GM21717 (cell line): ENCODE measurements at regions not wholly inside any gene's neighbourhood (a gene's known extent, or its start where the extent isn't known, plus 50 kb on each side); places are given as distances from the start of the nearest gene placed in this dataset.
"Not testable (repeated sequence)": the region's sequence is repeated elsewhere in the genome, so short reads cannot be mapped to it uniquely, and the experiment has no call there.

Source experiments
- ATAC-seq: cut with Tn5 transposase; IDR thresholded peaks from one replicate; pipeline ENCODE4 v1.9.1; 2021; ENCODE audit warnings: mild to moderate bottlenecking, moderate library complexity; ENCODE audit not compliant: unreplicated experiment

DNA sequence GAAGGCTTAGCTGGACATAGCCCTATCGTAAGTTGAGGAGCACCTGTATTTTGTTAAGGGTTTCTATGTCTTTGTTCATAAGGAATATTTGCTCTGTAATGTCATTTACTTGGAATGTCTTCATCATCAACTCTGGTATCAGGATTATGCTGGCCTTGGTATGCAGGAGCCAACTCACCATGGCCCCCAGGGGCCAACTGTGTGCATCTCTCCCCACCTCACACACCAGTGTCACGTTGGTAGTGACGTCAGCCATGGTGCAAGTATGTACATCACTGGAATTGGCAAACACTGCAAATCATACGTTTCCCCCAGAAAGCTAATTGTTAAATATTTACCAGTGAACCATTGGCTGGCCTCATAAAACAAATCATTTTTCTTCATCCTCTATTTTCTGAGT lies 70.8 kb downstream of the YTHDF1 start:
- ATAC-seq: no peak

DNA sequence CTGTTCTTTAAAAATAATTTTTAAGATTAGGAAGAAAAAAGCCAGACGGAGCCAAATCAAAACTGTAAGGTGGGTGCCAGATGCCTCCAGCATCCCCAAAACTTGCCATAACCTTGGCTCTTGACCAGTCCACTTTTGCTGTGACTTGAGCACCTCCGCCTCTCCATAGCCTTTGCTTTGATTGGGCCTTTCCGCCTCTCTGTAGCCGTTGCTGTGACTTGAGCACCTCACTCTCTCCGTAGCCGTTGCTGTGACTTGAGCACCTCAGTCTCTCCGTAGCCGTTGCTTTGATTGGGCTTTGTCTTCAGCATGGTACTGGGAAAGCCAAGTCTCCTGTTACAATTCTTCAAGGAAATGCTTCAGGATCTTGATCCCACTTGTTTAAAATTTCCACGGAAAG lies 73.0 kb downstream of the YTHDF1 start:
- no peak for ATAC-seq

DNA sequence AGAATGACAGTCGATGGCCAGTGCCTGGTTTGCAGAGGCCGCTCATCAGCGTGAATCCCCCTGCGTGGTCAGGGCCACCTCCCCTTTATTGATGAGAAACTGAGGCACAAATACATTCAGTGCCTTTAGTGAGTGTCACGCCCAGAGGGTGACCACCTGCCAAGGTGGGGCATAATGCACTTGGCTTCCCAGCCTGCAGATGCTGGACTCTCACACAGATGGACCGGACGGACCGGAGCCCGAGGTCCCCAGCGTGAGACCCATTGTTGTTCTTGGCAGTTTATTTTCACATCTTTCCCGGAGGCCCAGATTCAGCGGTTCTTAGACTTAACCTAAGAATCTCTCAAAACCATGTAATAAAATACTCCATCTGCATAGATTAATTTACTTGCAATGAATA lies 74.4 kb downstream of the YTHDF1 start:
- ATAC-seq: no peak

DNA sequence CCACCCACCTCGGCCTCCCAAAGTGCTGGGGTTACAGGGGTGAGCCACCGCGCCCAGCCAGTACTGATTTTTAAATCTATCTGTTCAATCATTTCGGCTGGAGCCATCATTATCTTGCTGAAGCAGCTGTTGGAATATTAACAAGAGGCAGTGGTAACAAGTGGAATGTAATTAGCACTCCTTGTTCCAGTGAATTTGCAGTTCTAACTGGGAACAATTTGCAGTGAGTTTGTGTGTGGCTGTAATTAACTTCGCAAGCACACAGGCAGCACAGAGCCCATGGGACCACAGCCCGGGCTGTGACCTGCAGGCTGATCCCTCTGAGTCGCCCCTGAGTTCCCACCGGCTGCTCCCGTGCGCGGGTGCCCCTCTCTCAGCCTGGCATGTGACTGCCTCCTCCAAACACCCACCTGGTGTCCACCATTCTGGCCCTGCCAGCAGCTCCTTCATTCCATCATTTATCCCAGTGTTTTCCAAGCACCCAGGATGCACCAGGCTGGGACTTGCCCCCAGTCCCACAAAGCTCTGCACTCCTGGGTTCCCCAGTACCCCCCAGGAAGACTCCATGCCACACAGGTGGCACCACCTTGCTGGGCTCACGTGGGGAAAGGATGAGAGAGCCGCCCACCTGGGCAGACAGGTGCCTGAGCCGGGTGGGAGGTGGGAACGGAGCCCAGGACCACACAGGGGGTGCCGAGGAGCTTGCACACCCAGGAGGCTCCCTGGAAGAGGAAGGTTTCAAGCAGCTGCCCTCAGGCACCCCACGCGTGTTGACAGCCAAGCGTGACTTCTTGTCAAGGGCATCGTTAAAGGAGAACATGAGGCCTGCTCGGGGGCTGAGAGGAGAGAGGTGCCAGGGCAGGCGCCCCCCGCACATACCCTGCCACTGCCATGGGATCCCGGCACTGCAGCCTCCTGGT lies 75.2 kb downstream of the YTHDF1 start:
- no peak for ATAC-seq

DNA sequence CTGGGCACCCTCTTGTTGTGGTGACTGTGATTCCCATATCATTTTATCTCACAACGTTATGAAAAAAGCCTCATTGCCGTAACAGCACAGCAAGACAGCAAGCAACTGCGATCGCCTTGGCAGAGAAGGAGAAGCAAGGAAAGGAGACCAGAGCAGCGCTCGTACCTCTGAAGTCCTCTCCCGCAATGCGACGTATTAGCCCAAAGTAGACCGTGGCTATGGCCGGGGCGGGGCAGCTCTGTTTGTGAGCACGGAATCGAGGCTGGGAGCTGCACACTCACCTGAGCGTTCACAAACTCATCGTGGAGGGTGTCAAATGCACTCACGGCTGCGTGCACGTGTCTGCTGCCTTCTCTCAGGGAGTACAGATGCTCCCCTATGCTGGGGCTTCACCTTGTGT lies 76.1 kb downstream of the YTHDF1 start:
- no peak for ATAC-seq

DNA sequence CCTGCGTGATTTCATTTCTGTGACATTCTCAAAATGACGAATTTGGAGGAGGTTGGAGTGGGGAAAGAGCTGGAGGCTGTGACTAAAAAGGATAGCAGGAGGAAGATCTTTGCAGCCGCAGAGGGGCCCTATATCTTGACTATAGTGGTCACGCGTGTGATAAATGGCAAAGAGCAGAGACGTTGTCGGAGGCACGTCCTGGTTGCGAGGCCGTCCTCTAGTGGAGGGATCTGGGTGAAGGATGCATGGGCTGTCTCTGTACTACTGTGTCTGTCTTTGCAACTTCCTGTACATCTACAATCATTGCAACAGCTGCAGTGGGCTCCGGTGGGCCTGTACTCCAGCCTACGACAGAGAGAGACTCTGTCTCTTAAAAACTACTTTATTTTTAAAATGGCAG lies 76.6 kb downstream of the YTHDF1 start:
- no peak for ATAC-seq

DNA sequence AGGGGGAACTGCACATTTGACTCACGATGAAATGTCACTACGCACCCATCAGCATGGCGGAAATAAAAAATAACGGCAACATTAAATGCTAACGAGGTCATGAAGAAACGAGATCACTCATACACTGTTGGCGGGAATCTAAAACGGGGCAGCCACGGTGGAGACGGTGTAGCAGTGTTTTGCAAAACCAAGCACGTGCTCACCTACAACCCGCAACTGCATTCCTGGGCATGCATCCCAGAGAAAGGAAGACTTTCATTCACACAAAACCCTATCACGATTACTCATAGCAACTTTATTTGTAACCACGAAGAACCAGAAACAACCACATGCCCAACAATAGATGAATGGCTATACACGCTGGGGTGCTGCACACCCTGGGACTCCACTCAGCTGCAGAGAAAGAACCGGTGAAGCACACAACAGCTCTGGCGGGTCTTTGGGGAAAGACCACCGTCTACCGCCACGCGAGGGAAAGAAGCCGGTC lies 77.0 kb downstream of the YTHDF1 start:
- ATAC-seq: no peak

DNA sequence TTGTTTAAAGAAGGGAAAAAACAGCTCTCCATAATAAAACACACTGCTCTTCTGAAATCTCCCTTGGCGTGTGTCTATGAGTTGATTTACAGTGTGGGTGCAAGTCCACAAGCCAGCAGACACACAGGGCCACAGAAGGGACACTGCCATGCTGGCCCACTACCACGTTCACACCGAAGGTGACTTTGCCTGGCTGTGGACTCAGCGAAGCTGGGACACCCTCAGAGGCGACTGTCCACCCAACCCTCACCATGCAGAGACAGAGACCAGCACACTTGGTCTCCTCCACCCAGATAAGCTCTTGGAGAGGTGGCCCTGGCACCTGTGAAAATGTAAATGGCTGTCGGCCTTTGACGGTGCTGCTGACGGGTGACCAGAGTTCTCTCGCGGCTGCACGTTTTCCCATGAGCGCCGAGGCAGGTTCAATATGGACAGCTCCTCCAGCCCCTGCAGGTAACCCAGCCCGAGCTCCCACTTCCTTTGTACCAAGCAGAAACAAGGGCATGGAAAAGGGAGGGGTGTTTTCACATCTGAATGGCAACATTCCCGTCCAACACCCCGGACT lies 78.0 kb downstream of the YTHDF1 start:
- no peak for ATAC-seq

DNA sequence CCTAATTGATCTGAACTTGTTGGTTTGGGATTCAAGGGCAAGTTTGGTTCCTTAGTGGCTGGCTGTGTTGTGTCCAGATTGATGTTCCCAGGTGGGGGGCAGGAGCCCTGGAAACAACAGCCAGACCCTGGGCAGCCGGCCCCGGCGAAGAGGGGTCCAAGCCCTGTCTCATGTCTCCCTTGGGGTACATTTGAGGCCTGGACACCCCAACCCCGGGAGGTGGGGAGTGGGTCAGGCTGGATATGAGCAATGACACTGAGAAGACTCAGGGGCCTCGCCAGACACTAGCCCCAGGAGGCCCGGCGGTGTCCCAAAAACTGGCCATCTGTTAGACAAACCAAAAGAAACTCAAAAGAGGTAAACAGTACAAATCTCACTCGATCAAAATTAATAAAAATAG lies 79.6 kb downstream of the YTHDF1 start:
- ATAC-seq: no peak

DNA sequence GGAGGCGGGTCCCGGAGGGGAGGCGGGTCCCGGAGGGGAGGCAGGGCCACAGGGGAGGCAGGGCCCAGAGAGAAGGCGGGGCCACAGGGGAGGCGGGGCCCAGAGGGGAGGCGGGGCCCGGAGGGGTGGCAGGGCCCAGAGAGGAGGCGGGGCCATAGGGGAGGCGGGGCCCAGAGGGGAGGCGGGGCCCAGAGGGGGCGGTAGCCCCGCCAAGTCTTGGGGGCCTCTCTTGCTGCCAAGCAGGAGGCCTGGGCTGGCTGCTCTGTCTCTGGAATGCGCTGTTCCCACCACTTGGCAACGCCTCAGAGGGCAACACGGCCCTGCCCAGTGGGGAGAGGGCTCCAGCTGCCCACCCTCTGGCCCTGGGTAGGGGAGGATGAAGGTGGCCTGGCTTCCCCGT lies 80.5 kb downstream of the YTHDF1 start:
- no peak for ATAC-seq

DNA sequence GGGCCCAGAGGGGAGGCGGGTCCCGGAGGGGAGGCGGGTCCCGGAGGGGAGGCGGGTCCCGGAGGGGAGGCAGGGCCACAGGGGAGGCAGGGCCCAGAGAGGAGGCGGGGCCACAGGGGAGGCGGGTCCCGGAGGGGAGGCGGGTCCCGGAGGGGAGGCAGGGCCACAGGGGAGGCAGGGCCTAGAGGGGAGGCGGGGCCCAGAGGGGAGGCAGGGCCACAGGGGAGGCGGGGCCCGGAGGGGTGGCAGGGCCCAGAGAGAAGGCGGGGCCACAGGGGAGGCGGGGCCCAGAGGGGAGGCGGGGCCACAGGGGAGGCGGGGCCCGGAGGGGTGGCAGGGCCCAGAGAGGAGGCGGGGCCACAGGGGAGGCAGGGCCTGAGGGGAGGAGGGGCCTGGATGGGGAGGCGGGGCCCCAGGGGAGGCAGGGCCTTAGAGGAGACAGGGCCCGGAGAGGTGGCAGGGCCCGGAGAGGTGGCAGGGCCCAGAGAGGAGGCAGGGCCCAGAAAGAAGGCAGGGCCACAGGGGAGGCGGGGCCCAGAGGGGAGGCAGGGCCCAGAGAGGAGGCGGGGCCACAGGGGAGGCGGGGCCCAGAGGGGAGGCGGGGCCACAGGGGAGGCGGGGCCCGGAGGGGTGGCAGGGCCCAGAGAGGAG lies 81.1 kb downstream of the YTHDF1 start:
- not testable (repeated sequence) for ATAC-seq

DNA sequence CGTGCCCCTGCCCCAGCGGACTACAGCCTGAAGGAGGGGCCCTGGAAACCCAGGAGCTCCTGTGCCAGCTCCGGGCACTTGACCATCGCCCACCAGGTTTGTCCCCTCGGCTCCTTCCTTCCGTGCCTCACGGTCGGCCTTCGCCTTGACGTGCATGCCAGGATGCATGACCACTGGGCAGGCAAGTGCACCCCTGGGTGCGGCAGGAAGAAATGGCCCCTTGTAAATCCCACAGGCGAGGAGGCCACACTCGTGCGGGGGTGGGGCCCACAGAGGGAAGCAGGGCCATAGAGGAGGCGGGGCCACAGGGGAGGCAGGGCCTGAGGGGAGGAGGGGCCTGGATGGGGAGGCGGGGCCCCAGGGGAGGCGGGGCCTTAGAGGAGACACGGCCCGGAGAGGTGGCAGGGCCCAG lies 81.7 kb downstream of the YTHDF1 start:
- ATAC-seq: no peak

DNA sequence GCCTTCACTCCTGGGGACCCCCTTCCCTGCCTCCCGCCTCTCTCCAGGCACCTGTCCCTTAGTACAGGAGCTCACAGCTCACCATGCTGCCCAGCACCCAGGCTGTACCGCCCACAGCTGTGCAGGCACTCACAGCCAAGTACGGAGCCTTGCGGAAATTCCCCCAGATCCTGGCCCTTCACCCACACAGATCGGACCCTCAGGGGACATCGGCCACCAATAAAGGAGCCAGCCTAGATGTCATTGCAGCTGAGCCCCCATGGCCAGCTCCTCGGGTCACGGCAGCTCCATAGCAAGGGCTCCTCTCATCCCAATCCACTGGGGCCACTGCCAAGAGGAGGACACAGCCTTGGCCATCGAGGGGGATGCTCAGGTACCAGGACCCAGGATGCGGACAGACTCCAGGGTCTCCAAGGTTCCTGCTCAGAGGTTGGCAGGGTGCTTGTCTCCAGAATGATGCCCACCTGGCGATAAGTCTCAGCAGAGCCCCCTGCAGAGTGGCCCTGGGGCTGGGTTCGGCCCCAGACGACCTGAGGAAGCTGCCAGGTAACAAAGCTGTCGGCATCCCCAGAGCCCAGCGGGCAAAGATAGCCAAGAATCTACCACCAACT lies 82.3 kb downstream of the YTHDF1 start:
- ATAC-seq: no peak

DNA sequence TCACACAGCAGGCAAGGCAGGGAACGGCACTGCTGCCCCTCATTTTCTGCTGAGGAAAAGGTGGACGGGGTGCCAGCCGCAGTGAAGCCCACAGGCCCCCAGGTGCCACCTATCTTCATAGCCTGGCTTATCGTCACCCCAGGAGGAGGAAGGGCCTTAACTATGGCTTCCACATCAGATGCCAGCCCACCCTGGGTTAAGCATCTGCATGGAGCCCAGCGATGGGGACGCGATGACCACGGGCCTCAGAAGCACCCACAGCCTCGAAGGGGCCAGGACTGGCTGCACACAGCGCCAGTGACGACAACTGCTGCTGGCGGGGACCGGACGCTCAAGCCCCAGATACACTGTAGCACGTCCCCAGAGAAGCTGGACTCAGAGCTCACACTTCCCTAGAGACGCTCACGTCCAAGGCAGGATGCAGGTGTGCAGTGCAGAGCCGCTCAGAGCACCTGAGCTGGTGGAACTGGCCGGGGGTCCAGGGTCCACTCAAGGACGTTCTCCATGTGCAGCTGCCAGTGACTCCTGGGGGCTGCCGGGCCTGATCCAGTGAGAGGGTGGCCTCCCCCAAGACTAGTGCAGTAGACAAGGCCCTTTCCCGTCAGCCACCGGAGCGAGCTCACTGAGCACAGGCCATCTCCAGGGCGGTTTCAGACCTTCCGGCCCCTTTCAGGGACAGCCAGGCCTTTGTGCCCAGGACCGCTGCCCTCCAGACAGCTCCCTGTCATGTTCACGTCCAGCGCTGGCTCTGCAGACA lies 83.0 kb downstream of the YTHDF1 start:
- no peak for ATAC-seq

DNA sequence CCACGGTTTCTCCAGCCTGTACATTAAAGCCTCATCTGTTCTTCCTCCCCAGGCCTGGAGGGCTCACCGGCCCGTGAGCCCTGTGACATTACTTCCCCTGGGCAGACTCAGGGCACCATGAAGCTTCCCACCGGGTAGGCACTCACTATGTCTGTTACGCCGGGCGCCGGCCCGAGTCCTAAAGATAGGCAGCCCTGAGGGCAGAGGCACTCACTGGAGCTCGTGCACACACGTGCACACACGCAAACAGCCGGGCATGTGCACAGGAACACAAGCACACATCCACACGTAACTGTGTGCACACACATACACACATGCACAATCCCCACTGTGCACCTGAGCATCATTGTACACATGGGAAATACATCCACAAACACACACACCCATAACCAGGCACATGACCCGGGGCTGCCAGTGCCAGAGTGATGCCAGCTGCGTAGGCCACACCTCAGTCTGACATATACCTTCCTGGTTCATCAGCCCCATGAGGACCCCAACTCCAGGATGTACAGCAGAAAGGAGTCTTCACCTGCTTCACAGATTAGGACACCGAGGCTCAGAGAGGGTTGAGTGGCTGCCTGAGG lies 83.7 kb downstream of the YTHDF1 start:
- ATAC-seq: no peak

DNA sequence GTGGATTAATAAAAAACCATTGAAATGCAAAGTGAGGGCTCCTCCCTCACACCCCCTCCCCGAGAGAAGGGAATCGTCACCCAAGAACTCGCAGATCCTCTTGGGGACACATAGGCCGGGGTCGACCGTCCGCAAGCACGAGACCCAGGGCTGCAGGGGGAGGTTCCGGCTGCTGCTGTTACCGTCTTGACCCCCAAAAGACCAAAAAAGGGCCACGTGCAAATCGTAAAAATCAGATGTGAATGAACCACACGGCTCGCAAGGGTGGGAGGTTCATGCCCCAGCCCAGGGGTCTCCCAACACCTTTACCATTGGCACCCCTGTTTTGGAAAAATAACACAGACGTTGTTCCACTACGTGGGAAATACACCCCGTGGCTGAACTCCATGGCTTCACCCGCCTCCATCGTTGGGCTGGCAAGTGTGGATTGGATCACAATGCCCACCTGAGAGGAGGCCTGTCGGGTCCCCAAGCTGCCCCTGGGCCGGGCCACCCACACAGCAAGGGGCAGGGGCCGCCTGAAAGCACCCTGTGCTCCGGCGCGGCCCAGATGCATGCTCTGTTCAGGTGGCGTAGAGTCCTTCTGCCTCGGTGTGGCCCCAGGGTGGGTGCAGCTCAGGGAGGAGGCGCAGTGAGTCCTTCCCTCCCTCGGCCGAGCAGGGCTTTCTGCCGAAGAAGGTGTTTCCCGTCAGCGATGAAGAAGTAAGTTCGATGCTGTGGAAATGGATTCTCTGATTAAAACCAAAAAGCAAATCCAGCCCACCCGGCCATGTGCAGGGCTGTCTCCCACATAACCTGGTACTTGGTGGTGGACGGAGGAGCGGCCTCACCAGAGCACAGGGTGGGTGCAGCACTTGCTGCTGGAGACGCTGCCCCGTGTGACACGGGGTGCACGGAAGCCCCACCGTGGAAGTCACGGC lies 85.0 kb downstream of the YTHDF1 start:
- ATAC-seq: no peak

DNA sequence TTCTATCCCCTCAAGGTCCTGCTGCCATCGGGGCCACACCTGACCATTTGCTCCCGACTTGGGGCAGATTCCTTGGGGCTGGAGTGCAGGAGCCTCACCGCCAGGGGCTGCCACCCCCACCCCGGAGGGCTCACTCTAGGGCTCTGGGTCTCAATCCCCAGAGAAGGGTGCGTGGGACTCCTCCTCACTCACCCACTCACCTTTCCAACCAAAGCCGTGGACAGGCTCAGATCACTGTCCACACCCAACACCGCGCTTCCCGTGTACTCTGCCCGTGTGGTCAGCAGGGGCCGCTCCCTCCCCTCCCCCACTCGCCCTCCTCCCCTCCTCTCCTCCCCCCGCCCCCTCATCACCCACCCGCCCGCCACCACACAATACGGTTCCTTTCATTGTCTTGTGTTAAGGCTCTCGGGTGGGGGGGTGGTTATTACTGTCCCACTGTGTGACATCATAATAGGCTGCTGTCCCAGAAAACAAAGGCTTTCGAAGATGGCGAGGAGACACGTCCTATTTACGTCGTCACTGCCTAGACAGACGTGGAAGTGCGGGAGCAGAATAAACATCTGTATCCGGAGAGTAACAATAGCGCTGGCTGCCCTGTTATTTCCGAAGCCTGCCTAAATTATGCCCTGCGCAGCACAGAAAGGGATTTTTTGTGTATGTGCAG lies 85.8 kb downstream of the YTHDF1 start:
- ATAC-seq: no peak

DNA sequence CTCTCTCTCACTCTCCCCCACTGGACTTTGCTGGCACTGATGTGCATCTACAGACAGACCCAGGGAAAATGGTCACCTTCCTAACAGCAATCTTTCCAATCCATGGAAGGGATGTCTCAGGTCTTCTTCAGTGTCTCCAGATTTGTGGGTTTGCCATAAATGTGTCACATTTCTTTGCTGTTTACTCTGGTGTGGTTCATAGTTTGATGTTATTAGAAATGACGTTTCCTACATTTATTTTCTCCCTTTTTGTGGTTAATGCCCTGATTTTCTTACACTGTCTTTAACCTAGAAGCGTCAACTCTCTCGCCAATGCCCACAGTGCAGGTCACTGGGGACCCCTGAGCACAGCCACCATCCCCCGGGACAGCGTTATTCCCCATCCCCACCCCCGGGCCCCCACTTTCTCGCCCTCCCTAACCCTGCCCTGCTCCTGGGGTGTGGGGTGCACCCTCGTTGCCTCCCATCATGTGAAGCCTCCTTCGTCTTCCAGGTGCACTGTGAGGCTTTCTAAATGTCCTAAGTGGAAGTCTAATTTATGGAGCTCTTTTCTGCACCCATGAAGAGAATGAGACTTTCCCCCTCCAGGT lies 86.5 kb downstream of the YTHDF1 start:
- ATAC-seq: no peak
